ENCODE measurements at regions not wholly inside any gene's neighbourhood (a gene's known extent, or its start where the extent isn't known, plus 50 kb on each side); places are given as distances from the start of the nearest gene placed in this dataset.
"Not testable (repeated sequence)": the region's sequence is repeated elsewhere in the genome, so short reads cannot be mapped to it uniquely, and the experiment has no call there.

DNA sequence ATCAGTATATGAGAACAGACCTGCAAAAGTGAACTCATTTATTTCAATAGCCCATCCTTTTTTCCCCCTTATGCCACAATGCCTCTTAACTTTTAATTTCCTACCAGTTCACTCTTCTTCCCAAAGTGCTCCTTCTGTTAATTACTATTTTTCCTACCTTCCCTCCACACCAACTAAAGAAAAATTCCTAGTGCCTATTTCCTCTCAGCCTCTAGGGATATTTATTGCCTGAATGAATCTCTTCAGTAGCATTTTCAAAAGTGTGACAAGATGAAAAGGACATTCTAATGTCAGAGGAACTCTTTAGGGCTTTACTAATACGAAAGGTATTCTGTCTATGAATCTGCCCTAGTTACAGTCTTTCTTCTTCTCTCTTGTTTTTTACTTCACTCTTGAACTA lies 181.1 kb upstream of the SPRY1 start:
- DNase-seq (ENCODE audit: low read depth) = no peak

DNA sequence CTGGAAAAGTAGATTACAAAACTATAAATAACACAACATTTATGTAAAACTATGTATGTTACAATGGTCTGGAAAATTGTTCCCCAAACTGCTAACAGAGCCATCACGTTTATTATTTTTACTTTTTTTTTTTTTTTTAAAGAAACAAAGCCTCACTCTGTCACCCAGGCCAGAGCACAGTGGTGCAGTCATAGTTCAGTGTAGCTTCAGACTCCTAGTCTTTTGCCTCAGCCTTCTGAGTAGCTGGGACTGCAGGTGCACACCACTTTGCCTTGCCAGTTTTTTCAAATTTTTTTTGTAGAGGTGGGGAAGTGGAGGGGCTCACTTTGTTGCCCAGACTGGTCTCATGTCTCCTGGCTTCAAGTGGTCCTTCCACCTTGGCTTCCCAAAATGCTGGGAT lies 180.1 kb upstream of the SPRY1 start:
- no peak for DNase-seq (ENCODE audit: low read depth)

DNA sequence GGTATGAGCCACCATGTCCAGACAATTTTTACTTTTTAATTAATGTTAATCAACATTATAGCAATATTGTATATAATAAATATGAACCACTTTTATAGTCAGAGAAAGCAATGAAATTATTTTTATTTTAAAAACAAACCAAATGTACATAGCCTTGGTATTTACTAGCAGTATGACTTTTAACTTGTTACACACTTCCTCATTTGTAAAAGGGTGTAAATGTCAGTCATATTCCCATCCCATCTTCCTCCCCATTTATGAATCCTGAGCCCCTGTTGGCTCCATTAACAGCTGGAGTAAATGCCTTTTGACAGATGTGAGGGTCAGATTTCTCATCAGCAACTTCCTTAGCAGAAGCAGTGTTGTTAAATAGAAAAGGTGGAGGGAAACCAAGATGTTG lies 179.6 kb upstream of the SPRY1 start:
- DNase-seq (ENCODE audit: low read depth) = no peak

DNA sequence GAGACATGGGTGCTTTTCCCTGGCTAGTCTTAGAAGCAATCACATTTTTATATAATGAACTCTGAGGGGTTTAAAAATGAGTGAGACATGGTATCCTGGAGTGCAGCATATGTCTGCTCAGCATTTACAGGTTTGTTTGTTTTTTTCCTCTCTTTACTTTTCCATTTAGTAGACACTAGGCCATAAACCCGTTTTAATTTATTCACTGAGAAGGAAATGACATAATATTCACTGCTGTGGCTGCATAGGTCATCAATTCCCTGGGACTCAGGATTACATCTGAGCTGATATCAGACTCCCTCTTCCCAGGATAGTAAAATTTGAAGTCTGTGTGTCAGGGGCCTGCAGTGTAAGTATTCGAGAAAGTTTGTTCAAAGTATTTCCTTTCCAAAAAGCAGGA lies 178.9 kb upstream of the SPRY1 start:
- DNase-seq (ENCODE audit: low read depth) = no peak

DNA sequence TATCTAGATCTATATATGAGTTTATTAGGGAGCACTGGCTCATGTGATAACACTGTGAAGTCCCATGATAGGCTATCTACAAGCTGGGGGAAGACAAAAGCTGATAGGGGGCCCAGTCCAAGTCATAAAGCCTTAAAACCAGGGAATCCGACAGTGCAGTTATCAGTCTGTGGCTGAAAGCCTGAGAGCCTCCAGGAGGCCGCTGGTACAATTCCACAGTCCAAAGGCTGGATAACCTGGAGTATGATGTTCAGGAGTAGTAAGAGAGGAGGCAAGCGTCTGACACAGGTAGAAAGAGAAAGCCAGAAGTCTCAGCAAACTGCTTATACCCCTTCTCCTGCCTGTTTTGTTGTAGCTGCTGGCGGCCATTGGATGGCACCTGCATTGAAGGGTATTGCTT lies 177.6 kb upstream of the SPRY1 start:
- DNase-seq (ENCODE audit: low read depth) = no peak

DNA sequence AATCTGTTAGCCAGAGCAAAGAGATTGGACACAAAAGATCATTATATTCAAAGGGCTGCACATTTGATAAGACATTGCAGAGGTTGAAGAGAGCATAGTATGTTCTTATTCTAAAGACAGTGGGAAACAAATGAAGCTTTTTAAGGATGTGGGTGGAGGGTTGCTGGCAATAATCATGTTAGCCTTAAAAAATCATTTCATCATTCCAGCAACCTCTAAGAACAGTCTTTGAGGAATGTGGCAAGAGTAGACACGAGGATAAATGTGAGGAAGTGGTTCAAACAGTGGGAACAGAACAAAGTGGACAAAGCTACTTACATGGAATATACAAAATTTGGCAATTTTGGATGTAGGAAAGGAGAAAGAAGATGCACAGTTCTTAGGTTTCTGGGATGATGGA lies 167.3 kb upstream of the SPRY1 start:
- no peak for DNase-seq (ENCODE audit: low read depth)

DNA sequence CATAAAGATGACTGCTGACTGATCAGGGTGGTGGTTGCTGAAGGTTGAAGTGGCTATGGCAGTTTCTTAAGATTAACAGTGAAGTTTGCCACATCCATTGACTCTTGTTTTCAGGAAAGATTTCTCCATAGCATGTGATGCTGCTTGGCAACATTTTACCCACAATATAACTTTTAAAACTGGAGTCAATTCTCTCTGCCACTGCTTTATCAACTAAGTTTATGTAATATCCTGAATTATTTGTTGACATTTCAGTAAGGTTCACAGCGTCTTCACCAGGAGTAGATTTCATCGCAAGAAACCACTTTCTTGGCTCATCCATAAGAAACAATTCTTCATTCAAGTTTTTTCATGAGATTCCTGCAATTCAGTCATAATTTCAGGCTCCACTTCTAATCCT lies 166.5 kb upstream of the SPRY1 start:
- no peak for DNase-seq (ENCODE audit: low read depth)

DNA sequence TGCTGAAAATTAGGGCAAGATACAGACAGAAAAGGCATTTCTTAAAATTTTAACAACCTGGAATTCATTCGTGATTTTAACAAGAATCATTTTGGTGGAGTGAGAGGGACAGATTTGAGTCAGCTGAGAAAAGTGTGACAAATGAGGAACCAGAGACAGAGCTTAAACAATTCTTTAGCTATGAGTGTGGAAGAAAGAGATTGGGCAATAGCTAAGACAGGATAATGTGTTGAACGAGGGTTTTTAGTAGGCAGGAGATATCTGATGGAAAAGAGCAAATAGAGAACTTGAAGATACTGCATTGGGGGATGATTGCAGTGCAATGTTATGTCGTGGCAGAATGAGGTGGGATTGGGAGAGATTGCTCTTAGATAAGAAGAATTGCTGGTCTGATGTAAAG lies 164.2 kb upstream of the SPRY1 start:
- DNase-seq (ENCODE audit: low read depth) = no peak

DNA sequence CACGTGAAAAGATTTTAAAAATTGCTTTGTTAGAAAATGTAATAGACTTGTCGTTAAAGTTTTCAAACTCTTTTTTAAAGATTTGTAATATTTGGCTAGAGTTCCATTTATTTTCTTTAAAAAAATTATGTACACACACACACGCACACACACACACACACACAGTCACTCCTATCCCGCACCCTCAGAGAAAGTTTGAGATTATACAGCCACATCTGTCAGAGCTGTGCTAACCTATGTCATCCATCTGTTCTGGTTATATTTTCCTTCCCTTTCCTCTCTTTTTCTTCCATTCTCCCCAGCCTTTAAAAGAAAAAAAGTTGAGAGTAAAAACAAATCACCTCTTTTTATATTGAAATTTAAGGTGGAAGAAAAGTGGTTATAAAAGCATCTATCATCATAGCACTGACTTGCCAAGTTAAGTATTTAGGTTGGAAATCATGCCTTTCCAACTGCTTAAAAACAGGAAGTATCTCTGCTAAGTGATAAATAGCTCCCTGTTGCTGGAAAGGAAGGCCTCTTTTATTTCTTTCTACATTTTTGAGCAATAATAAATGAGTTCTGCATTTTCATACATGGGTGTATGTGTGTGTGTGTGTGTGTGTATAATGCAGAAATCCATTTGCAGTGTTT lies 163.3 kb upstream of the SPRY1 start:
- no peak for DNase-seq (ENCODE audit: low read depth)

DNA sequence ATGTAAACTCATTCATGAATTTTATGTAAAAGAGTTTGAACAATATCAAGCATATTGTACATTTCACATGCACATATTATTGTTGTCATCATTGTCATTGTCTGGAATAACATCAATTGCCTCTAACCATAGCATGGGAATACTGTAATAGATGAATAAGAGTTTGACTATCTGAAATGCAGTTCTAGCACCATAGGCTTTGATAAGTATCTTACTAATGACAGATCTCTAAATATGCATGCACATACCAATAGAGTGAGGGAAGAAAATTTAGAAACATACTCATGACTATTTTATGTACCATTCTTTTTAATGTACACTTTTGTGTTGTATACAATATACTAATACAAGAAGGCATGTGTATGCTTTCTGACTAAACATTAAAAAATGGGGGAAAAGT lies 161.6 kb upstream of the SPRY1 start:
- DNase-seq (ENCODE audit: low read depth) = no peak

DNA sequence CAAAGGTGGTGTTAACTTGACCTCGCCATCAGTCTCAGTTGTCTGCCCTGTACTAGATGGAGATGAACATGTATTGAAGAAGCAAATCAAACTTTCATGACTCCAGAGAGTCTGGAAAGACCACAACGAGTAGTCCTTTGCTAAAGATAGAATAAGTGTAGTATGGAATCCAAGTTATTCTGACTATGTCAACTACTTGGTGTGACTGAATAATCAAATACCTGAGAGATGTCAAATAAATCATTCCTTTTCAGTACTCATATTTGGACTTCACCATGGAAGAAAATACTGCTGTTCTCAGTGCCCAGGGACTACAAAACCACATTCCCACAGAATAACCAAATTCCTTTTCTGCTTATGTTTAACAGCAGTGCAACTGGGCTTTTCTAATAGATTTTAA lies 161.2 kb upstream of the SPRY1 start:
- DNase-seq (ENCODE audit: low read depth) = no peak

DNA sequence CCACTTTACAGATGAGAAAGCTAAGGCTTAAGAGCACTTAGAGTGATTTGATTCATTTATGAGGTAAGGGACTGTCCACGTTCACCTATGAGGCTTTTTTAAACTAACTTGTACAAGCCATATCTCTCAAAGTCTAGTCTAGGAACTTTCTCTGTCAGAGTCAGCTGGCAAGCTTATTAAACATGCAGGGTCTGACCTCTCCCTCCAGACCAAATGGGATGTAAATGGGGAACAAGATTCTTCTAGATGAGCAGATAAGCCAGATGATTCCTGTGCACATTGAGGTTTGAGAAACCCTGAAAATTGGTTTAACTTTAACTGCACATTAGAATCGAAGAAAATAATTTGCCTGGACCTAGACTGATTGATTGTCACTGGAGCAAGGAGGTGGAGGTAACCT lies 160.0 kb upstream of the SPRY1 start:
- no peak for DNase-seq (ENCODE audit: low read depth)

DNA sequence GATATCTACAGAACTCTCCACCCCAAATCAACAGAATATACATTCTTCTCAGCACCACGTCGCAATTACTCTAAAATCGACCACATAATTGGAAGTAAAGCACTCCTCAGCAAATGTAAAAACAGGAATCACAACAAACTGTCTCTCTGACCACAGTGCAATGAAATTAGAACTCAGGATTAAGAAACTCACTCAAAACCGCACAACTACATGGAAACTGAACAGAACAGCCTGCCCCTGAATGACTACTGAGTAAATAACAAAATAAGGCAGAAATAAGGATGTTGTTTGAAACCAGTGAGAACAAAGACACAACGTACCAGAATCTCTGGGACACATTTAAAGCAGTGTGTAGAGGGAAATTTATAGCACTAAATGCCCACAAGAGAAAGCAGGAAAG lies 156.3 kb upstream of the SPRY1 start:
- not testable (repeated sequence) for DNase-seq (ENCODE audit: low read depth)

DNA sequence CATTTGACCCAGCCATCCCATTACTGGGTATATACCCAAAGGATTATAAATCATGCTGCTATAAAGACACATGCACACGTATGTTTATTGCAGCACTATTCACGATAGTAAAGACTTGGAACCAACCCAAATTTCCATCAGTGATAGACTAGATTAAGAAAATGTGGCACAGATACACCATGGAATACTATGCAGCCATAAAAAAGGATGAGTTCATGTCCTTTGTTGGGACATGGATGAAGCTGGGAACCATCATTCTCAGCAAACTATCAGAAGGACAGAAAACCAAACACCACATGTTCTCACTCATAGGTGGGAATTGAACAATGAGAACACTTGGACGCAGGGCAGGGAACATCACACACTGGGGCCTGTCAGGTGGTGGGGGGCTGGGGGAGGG lies 153.4 kb upstream of the SPRY1 start:
- not testable (repeated sequence) for DNase-seq (ENCODE audit: low read depth)

DNA sequence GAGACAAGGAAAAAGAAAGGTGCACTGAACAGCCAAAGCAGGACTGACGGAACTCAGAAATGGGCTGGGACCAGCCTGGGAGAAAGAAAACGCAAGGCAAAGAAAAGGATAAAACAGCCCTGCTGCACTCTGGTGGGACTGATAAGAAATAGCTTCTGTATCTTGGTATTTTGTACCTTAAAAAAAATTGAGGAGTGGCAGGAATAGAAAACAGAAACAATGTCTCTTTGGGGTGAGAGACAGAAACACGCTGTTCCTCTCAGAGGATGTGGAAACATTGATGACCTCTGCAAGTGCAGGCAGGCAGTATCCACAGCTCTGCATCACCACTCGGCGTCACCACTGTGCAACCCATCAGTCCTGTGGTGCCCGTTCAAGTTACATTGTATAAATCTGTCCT lies 152.5 kb upstream of the SPRY1 start:
- no peak for DNase-seq (ENCODE audit: low read depth)

DNA sequence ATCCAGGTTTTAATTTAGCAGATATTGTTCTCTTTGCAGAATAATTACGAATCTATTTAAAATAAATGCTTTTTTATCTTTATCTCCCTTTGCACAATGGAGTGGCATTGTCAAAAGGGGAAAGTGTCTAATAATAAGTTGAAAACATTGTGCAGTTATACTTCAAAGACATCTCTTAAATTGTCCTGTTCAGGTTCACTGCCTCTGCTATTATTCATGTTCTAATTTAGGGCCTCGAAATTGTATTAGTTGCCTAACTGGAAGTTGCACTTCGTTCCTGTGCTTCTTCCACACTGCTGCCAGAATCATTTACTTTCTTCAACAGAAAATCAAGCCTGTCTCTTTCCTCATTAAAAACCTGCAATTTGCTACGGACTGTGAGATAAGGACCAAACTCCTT lies 150.5 kb upstream of the SPRY1 start:
- no peak for DNase-seq (ENCODE audit: low read depth)

DNA sequence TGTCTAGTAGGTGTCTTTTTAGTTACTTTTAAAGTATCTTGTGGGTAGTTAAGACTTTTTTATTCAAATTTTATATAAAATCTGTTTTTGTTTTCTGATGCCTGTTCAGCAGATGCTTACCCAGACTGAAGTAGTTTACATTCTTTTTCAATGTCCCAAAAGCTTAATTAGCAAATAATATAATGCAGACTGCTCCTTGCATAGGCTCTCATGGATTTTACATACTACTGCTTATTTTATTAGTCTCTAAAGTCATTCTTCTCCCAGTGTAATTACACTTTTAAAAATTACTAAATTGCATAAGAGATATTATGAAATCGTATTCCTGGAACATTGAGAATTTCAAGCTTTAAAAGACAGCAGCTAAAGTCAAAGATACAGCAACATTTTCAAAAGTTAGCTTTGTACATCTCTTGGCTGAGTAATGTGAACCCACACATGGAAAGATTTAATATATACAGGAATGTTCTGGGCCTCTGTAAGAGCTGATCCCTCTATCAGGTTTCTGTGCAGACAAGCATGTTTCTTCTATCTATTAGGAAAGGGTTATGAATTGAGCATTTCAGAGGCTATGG lies 148.4 kb upstream of the SPRY1 start:
- DNase-seq (ENCODE audit: low read depth) = no peak

DNA sequence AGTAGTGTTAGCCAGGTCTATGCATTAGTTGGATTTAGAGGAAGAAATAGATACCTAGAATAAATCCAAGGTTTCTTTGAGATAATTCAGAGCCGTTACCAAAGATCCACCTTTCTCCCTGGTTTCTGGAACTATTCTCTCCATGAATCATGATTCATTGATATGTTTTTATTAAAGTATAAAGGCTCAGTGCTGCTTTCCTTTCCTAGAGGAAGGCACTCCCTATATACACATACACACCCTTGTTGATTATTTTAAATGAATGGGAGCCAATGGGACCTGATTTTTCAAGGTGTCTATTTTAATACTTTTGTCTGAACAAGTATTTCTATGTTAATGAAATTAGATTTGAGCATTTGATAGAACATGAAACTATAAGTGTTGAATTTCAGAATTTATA lies 146.8 kb upstream of the SPRY1 start:
- DNase-seq (ENCODE audit: low read depth) = no peak

DNA sequence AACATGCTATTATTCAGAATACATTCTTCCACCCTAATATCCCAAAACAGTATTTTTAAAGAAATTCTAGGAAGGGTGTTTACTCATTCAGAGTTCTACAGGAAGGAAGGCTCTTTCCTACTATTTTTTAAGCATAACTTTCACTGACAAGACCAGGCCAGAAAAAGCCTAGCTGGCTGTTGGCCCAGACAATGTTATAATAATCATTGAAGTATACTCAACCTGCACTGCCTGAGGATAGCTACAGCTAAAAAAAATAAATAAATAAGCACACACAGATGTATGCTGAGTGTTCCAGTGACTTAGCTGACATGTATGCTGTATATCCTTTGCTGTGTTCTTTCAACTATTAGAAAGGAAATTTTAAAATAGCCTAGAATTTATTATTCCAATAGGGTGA lies 145.8 kb upstream of the SPRY1 start:
- DNase-seq (ENCODE audit: low read depth) = no peak

DNA sequence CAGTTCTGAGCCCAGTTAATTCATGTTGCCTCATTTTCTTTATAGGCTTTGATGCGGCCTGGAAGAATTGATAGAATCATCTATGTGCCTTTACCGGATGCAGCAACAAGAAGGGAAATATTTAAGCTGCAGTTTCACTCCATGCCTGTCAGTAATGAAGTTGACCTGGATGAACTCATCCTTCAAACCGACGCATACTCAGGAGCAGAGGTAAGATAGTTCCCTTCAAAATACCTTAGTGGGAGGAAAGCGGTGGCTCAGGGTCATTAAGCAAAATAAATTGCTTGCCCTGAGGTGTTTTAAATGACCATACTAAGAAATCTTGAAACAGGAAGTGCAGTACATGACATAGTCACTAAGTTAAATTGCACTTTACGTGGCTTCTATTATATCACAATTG lies 140.6 kb upstream of the SPRY1 start:
- DNase-seq (ENCODE audit: low read depth) = no peak

DNA sequence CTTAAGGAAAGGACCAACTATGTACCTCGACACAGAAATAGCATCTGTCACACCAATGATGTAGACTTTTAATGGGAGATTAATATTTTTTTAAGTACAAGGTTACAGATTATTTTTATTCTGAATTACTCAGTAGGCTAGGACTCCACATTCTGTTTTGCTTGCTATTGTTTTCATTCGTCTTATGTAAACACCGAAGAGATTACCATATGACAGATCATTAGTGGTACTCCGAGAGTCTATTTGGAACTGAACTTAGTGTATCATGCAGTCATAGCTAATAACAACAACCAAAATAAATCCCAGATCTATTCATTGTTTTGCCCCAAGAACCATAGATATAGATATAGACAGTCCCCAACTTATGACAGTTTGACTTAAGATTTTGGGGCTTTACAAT lies 139.7 kb upstream of the SPRY1 start:
- DNase-seq (ENCODE audit: low read depth) = no peak

DNA sequence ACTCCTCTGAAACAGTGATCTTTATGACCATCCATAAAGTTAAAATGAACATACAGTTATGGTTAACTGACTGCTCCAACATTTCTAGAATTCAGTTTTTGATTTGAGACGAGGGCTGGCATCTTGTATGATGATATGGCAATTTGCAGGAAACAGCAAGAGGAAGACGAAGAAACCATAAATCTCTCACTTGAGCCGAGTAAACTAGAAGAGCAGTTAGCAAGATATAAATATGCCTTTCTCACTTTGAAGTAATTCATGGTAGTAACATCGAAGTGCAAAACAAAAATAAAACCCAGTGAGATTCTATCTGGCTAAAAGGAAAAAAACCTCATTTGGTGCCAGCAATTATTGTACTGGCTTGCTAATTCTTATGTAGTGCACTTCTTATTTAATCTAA lies 139.0 kb upstream of the SPRY1 start:
- no peak for DNase-seq (ENCODE audit: low read depth)

DNA sequence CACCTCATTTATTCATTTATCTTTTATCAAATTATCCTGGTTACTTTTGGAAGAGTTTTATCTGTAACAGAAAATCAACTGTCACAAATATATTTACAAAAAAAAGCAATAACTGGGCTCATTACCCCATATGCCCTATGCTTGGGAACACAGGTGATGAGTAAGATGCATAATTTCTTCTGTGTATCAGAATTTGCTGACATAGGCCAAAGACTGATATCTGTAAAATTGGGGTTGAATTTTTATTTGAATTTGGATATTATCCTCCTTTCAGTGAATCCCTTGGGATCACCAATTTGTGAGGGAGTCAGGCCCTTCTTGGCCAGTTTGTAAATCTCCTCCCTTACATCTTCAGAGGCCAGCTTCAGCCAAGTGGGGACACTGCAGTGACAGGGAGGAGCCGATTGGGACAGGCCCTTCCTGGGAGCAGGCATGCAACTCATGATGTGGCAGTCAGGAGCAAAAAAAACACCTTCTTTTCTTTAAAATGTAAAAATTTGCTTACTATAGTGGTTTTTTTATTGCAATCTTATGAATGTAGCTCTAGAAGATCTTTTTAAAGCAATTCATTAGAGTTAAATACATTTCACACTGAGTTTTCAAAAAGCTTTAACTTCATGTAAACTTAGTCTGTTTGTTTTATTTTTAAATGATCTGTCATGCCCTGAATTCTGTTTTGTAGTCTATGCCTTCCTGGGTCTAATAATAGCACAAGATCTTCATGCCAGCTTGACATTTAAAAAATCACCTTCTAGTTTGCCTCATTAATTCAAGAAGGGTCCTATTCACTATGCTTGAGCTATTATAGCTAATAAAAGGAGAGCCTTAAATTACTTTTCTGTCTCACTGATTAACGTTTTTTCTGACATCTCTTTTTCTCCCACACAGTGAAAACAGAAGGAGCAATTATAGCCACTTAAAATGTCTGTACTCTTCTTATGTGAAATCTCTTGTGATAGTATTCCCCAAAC lies 136.6 kb upstream of the SPRY1 start:
- no peak for DNase-seq (ENCODE audit: low read depth)
